K562 (cell line): ENCODE measurements at regions not wholly inside any gene's neighbourhood (a gene's known extent, or its start where the extent isn't known, plus 50 kb on each side); places are given as distances from the start of the nearest gene placed in this dataset.
A peak's percentile ranks its signal among the peaks of the same experiment; 100 is the strongest.

Source experiments
- ATAC-seq: fragments of 200-7000 bp; cut with Tn5 transposase; 3 replicates; pipeline ENCODE4 v1.9.1; 2020; ENCODE audit warnings: moderate library complexity
- BruUV-seq: library from RNA; stranded (reverse); fragments of 400-500 nt; replicated peaks from 2 replicates; lab custom pipeline; 2021; lab: Mats Ljungman, UMichigan
- CTCF ChIA-PET: fragments of 300-600 bp; formaldehyde crosslinking; extraction: SDS; loops from one replicate; lab custom pipeline; 2021; ENCODE audit warnings: low intra/inter-chr PET ratio; lab: Yijun Ruan, JAX
- POLR2A ChIA-PET: fragments of 300-600, 350-650 bp; sonication (Branson Sonifier 250); formaldehyde crosslinking; extraction: SDS; loops from one replicate; lab custom pipeline; 2021; ENCODE audit warnings: antibody characterized with exemption, inconsistent platforms; lab: Yijun Ruan, JAX
- DNase-seq, 4 experiments: peaks; one replicate each; pipeline versions ENCODE4 v3.0.0 to v3.0.0-alpha.2; 2011 to 2018; ENCODE audit warnings: low spot score in 3 of 4, mixed read lengths in 3 of 4; ENCODE audit errors: extremely low read depth in 1 of 4
- FAIRE-seq: peaks from 2 replicates; lab custom pipeline; 2011; peaks lifted over from hg19 to GRCh38; lab: Jason Lieb, UNC
- H2AFZ ChIP-seq: 2 replicates; pipeline ENCODE4 v1.6.0; 2011; ENCODE audit warnings: low read depth, low read length, control low read depth, inconsistent platforms
- H3K27ac ChIP-seq: fragments of 200-600 bp; 3 replicates; pipeline ENCODE4 v1.8.0; 2011; ENCODE audit warnings: low read depth, mild to moderate bottlenecking, control low read depth, inconsistent platforms, low read length, moderate library complexity, mixed read lengths; ENCODE audit errors: extremely low read depth
- H3K27me3 ChIP-seq, 2 experiments: fragments of 300-600 bp in 1 of 2; 2 replicates in 1 of 2; 3 replicates in 1 of 2; pipeline versions ENCODE4 v1.6.0 to v1.8.0; 2011; ENCODE audit warnings: inconsistent platforms in 2 of 2, low read length in 2 of 2, mild to moderate bottlenecking in 1 of 2, mixed read lengths in 1 of 2, moderate library complexity in 1 of 2; ENCODE audit not compliant: control insufficient read depth in 2 of 2, insufficient read depth in 2 of 2
- H3K36me3 ChIP-seq: fragments of 300-600 bp; 3 replicates; pipeline ENCODE4 v1.8.0; 2011; ENCODE audit warnings: mild to moderate bottlenecking, low read length, inconsistent platforms; ENCODE audit not compliant: control insufficient read depth, insufficient read depth
- H3K4me1 ChIP-seq, 2 experiments: fragments of 200-600 bp in 1 of 2; replicated peaks in 1 of 2; 2 replicates in 1 of 2; 3 replicates in 1 of 2; pipeline versions ENCODE4 v1.5.1 to v1.8.0; 2011; ENCODE audit warnings: inconsistent platforms in 2 of 2, low read length in 2 of 2, mild to moderate bottlenecking in 1 of 2, mixed read lengths in 1 of 2, moderate library complexity in 1 of 2; ENCODE audit not compliant: control insufficient read depth in 2 of 2, insufficient read depth in 2 of 2
- H3K4me2 ChIP-seq: 2 replicates; pipeline ENCODE4 v1.6.1; 2011; ENCODE audit warnings: low read length, control low read depth, inconsistent platforms, mixed read lengths; ENCODE audit not compliant: insufficient read depth
- H3K4me3 ChIP-seq: fragments of 200-600 bp; sonication (generic), shearing (Covaris generic); 2 replicates; pipeline ENCODE4 v1.5.1; 2016; ENCODE audit warnings: control low read depth, inconsistent platforms
- H3K79me2 ChIP-seq: fragments of 200-600 bp; 3 replicates; pipeline ENCODE4 v1.8.0; 2011; ENCODE audit warnings: low read length, inconsistent platforms; ENCODE audit not compliant: control insufficient read depth, insufficient read depth
- H3K9ac ChIP-seq, 2 experiments: 2 replicates each; pipeline versions ENCODE4 v1.6.0 to v1.6.1; 2011; ENCODE audit warnings: low read depth in 2 of 2, low read length in 2 of 2, control low read depth in 1 of 2, inconsistent platforms in 1 of 2, mild to moderate bottlenecking in 1 of 2, mixed read lengths in 1 of 2; ENCODE audit not compliant: insufficient read depth in 1 of 2
- H3K9me1 ChIP-seq: one replicate; pipeline ENCODE4 v1.6.0; 2011; ENCODE audit warnings: inconsistent platforms, mild to moderate bottlenecking, low read length, moderate library complexity; ENCODE audit not compliant: control insufficient read depth, insufficient read depth
- H3K9me3 ChIP-seq: replicated peaks from 2 replicates; pipeline ENCODE4 v1.5.1; 2011; ENCODE audit warnings: low read depth, low read length, inconsistent platforms; ENCODE audit not compliant: control insufficient read depth, insufficient read depth
- H4K20me1 ChIP-seq: replicated peaks from 2 replicates; pipeline ENCODE4 v1.6.1; 2011; ENCODE audit warnings: low read length, inconsistent platforms, mixed read lengths; ENCODE audit not compliant: control insufficient read depth, insufficient read depth
- EP300 ChIP-seq: IDR thresholded peaks from 2 replicates; pipeline ENCODE4 v1.6.1; 2012; ENCODE audit warnings: low read length, improper control_type of control experiment
- ETS2 ChIP-seq: IDR thresholded peaks from 2 replicates; pipeline ENCODE4 v1.6.1; 2016; ENCODE audit warnings: borderline replicate concordance, missing genetic modification characterization, mild to moderate bottlenecking, moderate library complexity, missing compliant biosample characterization; ENCODE audit not compliant: poor library complexity, severe bottlenecking
- FIP1L1 ChIP-seq: fragments of 200-400 bp; formaldehyde crosslinking; IDR thresholded peaks from 2 replicates; pipeline ENCODE4 v1.6.1; 2018; ENCODE audit warnings: mild to moderate bottlenecking, low read depth, low read length; ENCODE audit not compliant: poor library complexity, severe bottlenecking
- HES1 ChIP-seq: fragments of 450-650 bp; IDR thresholded peaks from 2 replicates; pipeline ENCODE4 v1.6.1; 2016; ENCODE audit warnings: low read depth, mild to moderate bottlenecking, moderate library complexity
- HINFP ChIP-seq: fragments of 450-650 bp; conservative IDR thresholded peaks from 2 replicates; pipeline ENCODE4 v1.6.1; 2016; ENCODE audit warnings: missing genetic modification characterization, low read depth, mild to moderate bottlenecking, control low read depth, missing compliant biosample characterization
- NCOA1 ChIP-seq: fragments of 450-650 bp; IDR thresholded peaks from 2 replicates; pipeline ENCODE4 v1.6.1; 2016; ENCODE audit warnings: low read depth
- SIX5 ChIP-seq, 2 experiments: IDR thresholded peaks; 2 replicates each; pipeline ENCODE4 v1.6.1; 2011; ENCODE audit warnings: low read length in 2 of 2, borderline replicate concordance in 1 of 2, low read depth in 1 of 2, mild to moderate bottlenecking in 1 of 2, moderate library complexity in 1 of 2; ENCODE audit not compliant: insufficient read depth in 1 of 2
- SRF ChIP-seq, 2 experiments: fragments of 250-450, 450-650 bp in 1 of 2; sonication (Bioruptor Pico) in 1 of 2; sonication (generic) in 1 of 2; formaldehyde crosslinking; IDR thresholded peaks; 2 replicates each; pipeline versions ENCODE4 v1.5.0 to v1.5.1; 2020 to 2022; ENCODE audit warnings: mild to moderate bottlenecking in 1 of 2, missing genetic modification reagents in 1 of 2
- ZBTB33 ChIP-seq: sonication (generic); formaldehyde crosslinking; IDR thresholded peaks from 2 replicates; pipeline ENCODE4 v1.8.1; 2023; ENCODE audit warnings: mild to moderate bottlenecking, missing genetic modification reagents
- ZNF316 ChIP-seq: fragments of 450-650 bp; IDR thresholded peaks from 2 replicates; pipeline ENCODE4 v1.6.1; 2016
- ZNF57 ChIP-seq: fragments of 450-650 bp; formaldehyde crosslinking; IDR thresholded peaks from 2 replicates; pipeline ENCODE4 v1.4.0; 2020; ENCODE audit warnings: mild to moderate bottlenecking, moderate library complexity
- ZNF592 ChIP-seq: fragments of 450-650 bp; IDR thresholded peaks from 2 replicates; pipeline ENCODE4 v1.6.1; 2017; ENCODE audit warnings: antibody characterized with exemption, mild to moderate bottlenecking
- ZNF780A ChIP-seq: fragments of 250-450 bp; sonication (Bioruptor Pico); IDR thresholded peaks from 2 replicates; pipeline ENCODE4 v1.5.0; 2021; ENCODE audit warnings: mild to moderate bottlenecking
- WGBS: fragments of 100-300 bp; shearing (Covaris generic); methylation state at CpG from one replicate; pipeline ENCODE4 v1.1.6; 2016; ENCODE audit warnings: low coverage, mixed read lengths; ENCODE audit not compliant: insufficient coverage; ENCODE audit errors: missing lambda C conversion rate; 5-methylcytosine and 5-hydroxymethylcytosine counted together
- in situ Hi-C: fragments of 300-500 bp; cut with MboI; formaldehyde crosslinking; loops from 4 replicates; pipeline ENCODE4 v1.15.0; 2018; ENCODE audit warnings: inconsistent platforms, mixed read lengths
- intact Hi-C: fragments of 100-400 bp; cut with micrococcal nuclease; formaldehyde crosslinking; loops from 2 replicates; pipeline ENCODE4 v1.14.2; 2022

- ChIA-PET CTCF (no interaction called here), POLR2A (no interaction called here)
- intact Hi-C loops, result no loop called here
- no peaks in the 10 kb centered on the region for H3K36me3 ChIP-seq
- no peak for DNase-seq
- H3K4me3 ChIP-seq, result no peak overlapping the region
- no peaks in the 10 kb centered on the region for H3K9me1 ChIP-seq
- no peak overlapping the region for H3K27ac ChIP-seq
- no TSS peak for BruUV-seq
- H3K9ac ChIP-seq, result no peak overlapping the region
- no peak for FAIRE-seq
- no peaks in the 10 kb centered on the region for H3K4me1 ChIP-seq
- no peak overlapping the region for H2AFZ ChIP-seq
- in situ Hi-C loops, result no loop called here
- no peaks in the 10 kb centered on the region for H4K20me1 ChIP-seq
- H3K27me3 ChIP-seq, result no peaks in the 10 kb centered on the region
- WGBS, result 0% methylated on average over 1 of the region's 1 CpG
- ATAC-seq, result no peak
- no peaks in the 10 kb centered on the region for H3K79me2 ChIP-seq
- H3K9me3 ChIP-seq, result no peaks in the 10 kb centered on the region
- H3K4me2 ChIP-seq, result no peak overlapping the region
- TF ChIP-seq ZNF780A (CRISPR knock-in tag), result no peak
- TF ChIP-seq SIX5 (IDR thresholded peaks at IDR 0.05; ENCODE audit: borderline replicate concordance in 1 of 2, insufficient read depth in 1 of 2, low read depth in 1 of 2, low read length in 2 of 2), result no peak
- no peak for TF ChIP-seq ZBTB33 (CRISPR knock-in tag)
- TF ChIP-seq NCOA1, result no peak
- TF ChIP-seq HINFP (tag), result no peak
- TF ChIP-seq HES1, result no peak
- TF ChIP-seq ZNF316, result peak; percentile 52
- no peak for TF ChIP-seq FIP1L1
- no peak for TF ChIP-seq EP300
- no peak for TF ChIP-seq ZNF57 (CRISPR knock-in tag)
- no peak for TF ChIP-seq ZNF592
- no peak for TF ChIP-seq ETS2 (tag)
- no peak for TF ChIP-seq SRF (CRISPR knock-in tag; IDR thresholded peaks at IDR 0.05)
Measured at GRCh38 chr2:194352505-194352904, 1304.5 kb upstream of the SLC39A10 start.
